Midbrain (tissue), 1 donor: ENCODE measurements at regions not wholly inside any gene's neighbourhood (a gene's known extent, or its start where the extent isn't known, plus 50 kb on each side); places are given as distances from the start of the nearest gene placed in this dataset.
"Not testable (repeated sequence)": the region's sequence is repeated elsewhere in the genome, so short reads cannot be mapped to it uniquely, and the experiment has no call there.

Experiments used
- DNase-seq: peaks from one replicate; lab custom pipeline; 2025; lab: John Stamatoyannopoulos, UW

DNA sequence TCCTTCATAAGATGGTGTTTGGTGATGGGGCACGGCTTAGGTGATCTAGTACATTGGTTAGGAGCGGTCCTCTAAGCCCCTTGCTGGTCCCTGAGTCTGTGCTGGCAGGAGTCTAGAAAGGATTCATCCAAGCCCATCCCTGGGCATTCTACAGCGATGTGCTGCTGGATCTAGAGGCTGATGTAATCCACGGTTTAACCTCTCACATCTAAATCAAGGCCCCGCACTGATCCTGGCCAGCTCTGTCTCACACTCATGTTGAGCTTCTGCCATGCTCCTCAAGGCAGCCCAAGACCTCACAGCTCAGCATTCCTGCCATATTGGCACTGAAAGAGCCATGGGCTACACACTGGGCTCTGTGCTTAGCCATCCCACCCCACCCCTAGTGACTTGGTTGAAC, 664.8 kb downstream of the STK39 start:
- DNase-seq: no peak

DNA sequence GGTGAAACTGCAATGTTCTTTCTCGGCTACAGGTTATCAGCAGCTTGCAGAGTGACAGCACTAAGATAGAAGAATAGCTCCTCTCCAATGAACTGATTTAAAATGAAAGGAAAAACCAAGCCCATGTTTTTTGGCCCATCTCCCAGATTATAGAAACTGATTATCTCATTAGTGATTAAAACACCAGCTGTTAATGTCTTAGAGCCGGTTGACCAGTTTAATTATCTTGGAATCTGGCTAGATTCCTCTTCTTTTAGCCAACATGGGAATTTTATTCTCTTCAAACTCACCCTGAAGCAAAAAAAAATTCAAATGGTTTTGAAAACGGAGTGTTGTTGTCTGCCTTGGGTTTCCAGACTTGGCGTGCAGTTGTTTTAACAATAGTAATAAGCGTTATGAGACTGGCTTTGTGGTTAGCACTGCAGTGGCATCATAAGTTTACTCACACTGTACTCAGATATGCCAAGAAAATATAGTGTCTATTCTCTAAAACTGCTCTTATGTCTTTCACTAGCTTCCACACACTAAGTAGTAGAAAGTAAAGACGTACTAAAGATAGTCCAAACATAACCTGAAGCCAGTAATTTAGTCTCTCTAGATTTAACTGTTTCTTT, 665.3 kb downstream of the STK39 start:
- DNase-seq: no peak

DNA sequence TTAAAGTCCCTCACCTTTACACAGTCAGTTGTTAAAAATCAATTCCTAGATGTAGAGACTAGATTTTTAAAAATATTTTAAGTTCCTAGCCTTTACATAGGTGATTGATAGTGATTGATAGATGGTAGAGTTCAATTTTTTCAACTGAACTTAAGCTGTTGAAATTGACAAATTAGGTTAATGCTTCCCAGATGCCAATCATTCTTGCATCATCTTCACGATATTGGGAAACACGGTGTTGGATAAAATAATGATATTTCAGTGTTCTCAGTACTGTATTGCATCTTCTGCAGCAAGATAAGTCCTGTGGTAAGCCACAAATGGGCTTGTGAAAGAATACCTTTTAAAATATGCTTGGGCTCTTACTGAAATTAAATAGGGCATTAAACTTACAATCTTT, 667.6 kb downstream of the STK39 start:
- no peak for DNase-seq

GRCh38 chr2:167575276-167575675, 672.1 kb downstream of the STK39 start:
- DNase-seq: no peak

- no peak for DNase-seq
Observed at GRCh38 chr2:167572883-167573619, 674.3 kb downstream of the STK39 start.

GRCh38 chr2:167570370-167570769, 677.0 kb downstream of the STK39 start:
- DNase-seq: no peak

DNA sequence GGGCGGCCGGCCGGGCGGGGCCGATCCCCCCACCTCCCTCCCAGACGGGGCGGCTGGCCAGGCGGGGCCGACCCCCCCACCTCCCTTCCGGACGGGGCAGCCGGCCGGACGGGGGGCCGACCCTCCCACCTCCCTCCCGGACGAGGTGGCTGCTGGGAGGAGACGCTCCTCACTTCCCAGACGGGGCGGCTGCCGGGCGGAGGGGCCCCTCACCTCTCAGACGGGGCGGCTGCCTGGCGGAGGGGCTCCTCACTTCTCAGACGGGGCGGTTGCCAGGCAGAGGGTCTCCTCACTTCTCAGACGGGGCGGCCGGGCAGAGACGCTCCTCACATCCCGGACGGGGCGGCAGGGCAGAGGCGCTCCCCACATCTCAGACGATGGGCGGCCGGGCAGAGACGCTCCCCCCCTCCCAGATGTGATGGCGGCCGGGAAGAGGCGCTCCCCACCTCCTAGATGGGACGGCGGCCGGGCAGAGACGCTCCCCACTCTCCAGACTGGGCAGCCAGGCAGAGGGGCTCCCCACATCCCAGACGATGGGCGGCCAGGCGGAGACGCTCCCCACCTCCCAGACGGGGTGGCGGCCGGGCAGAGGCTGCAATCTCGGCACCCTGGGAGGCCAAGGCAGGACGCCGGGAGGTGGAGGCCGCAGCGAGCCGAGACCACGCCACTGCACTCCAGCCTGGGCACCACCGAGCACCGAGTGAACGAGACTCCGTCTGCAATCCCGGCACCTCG, 675.8 kb downstream of the XIRP2 start:
- DNase-seq: not testable (repeated sequence)

DNA sequence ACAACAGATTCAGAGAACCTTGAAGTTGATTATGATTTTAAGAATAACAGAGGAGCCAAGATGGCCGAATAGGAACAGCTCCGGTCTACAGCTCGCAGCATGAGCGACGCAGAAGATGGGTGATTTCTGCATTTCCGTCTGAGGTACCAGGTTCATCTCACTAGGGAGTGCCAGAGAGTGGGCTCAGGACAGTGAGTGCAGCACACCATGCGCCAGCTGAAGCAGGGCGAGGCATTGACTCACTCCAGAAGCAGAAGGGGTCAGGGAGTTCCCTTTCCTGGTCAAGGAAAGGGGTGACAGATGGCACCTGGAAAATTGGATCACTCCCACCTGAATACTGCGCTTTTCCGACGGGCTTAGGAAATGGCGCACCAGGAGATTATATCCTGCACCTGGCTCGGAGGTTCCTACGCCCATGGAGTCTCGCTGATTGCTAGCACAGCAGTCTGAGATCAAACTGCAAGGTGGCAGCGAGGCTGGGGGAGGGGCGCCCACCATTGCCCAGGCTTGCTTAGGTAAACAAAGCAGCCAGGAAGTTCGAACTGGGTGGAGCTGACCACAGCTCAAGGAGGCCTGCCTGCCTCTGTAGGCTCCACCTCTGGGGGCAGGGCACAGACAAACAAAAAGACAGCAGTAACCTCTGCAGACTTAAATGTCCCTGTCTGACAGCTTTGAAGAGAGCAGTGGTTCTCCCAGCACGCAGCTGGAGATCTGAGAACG, 670.2 kb downstream of the XIRP2 start:
- not testable (repeated sequence) for DNase-seq

DNA sequence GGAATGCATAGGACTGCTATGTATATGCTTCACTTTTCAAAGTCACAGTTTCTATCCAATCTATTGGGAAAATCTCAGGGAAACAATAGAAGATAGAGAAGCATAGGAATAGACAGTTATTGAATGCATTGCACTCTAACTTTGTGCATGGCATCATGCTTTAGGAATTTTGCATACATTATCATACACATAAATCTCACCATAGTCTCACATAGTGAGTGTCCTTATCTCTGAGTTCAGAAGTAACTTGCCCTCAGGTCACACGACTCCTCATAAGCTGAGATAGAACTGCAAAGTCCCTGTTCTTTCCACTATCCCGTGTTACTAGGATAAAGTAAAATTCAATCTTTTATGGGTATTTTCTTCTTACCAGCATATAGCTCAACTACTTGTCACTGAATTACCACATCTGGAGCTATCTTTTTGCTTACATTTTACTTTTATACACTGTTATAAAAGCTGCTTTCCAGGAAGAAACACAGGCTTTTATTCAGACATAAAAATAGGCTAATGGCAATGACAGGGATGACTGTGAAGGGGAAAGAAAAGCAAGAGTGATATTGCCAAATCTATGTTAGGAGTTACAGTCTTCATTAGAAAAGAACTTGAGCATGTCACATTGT, 666.9 kb downstream of the XIRP2 start:
- DNase-seq: no peak

DNA sequence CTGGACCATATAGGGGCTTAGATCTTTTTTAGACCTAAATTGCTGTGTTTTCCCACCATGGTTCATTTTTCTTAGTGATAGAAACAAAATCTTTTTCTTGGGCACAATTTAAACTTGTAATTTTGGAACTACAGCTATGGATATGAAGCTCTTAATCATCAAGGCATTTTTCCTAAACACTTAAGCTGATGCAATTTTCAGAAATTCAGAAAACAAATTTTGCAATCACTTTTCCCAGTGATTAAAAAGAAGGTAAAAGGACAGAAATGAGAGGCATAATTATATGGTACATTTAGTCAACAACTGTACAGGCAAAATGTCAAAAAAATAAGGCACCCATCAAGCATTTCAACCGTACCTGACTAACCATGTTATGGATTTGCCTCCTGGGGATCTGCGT, 665.4 kb downstream of the XIRP2 start:
- DNase-seq: no peak

DNA sequence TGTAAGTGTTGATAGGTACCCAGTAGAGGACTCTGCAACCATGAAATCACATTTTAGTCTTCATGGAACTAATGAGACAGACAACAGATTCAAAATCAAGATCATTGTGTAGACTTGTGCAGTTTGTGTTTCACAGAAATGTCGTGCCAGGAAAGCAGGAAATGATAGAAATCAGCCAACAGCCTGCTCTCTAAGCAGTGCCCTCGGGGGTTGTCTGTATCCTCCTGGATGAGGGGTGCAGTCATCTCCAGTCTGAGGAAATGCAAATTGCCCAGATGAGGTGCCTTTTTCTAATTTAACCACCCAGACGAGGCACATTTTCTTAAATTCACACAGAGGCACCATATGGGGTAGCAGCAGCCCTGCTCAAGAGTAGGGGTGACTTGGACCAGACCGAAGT, 663.1 kb downstream of the XIRP2 start:
- DNase-seq: no peak

DNA sequence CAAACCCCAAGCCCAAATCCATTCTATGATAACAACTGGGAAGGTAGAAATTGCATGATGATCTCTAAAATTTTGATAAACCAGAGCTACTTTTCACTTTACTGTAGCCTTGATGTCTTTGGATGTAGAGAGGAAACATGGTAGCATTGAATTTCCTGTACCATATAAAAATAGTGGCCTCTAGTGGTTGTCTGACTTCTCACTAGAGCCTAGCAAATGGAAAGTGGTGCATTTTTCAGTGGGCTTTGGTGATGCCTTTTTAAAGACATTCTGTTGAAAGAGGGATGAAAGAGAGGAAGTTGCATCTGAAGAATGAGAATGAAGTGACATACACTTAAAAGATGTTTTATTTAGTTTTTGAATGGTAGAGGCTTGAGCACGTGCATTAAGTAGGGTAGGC, 662.2 kb downstream of the XIRP2 start:
- peak; percentile 5 for DNase-seq

DNA sequence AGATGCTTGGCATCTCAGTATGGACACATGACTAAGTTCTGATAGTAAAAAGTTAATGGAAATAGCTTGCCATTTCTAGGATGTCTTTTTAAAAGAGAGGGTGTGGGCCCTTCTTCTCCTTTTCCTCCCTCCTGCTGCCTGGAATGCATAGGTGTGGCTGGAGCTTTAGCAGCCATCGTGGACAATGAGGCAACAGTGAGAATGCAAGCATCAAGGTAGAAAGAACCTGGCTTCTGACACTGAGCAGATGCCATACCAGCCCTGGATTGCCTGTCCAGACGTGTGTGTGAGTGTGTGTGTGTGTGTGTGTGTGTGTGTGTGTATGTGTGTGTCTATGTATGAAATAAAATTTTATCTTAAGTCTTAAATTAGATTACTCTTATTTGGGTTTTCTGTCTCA, 660.1 kb downstream of the XIRP2 start:
- no peak for DNase-seq

DNA sequence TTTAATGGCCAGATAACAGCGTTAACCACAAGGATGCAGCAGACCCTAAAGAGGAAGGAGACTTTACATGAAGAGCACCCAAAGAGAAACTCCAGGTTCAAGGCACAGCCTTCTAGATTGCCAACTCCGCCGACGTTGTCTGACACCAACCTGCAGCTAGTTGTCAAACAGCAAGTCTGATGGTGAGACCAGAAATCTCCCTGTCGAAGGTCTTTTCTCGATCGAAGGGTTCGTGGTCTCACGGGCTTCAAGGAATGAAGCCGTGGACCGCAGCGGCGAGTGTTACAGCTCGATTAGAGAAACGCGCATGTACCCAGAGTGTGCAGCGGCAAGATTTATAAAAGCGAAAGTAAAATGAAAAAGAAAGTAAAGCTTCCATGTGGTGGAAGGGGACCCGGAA, 656.3 kb downstream of the XIRP2 start:
- no peak for DNase-seq

DNA sequence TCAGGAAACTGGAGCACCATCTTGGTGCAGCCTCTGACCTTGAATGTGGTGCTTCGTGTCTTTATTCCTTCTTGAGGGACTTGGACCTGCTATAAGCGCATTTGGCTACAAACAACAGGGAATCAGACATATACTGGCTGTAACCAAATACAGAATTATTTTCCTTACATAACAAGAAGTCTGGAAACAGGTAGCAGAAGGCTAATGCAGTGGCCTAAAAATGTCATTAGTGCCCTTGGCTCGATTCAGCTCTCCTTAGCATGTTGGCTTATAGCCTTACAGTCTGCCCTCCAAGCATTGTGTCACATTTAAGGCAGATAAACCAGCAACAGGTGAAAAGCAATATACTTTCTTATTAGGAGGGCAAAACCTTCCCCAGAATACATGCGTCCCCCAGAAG, 655.4 kb downstream of the XIRP2 start:
- no peak for DNase-seq

GRCh38 chr2:167537743-167538142, 649.5 kb downstream of the XIRP2 start:
- DNase-seq: no peak

DNA sequence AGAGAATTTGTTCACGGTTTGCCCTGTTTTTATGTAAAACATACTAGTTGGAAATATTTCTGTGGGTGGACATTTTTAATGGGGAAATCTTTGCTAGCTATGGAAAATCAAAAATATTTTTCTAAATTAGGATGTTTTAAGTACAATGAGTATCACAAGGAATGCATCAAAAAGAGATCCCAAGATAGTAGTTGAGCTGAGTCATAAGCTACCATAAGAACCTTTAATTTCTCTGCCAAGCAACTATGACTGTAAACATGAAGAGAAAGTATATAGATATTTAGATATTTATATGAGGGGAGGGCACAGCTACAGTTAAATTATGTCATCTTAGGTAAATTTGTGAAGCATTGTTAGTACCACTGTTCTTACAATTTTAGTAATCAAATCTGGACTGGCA, 646.2 kb downstream of the XIRP2 start:
- DNase-seq: no peak

- no peak for DNase-seq
Observed at GRCh38 chr2:167524786-167525185, 636.5 kb downstream of the XIRP2 start.

GRCh38 chr2:167510071-167510759, 621.9 kb downstream of the XIRP2 start:
- no peak for DNase-seq

- peak; percentile 4 for DNase-seq
Observed at GRCh38 chr2:167509586-167509985, 621.3 kb downstream of the XIRP2 start.

GRCh38 chr2:167508709-167509108, 620.4 kb downstream of the XIRP2 start:
- no peak for DNase-seq
